ENCODE measurements at regions not wholly inside any gene's neighbourhood (a gene's known extent, or its start where the extent isn't known, plus 50 kb on each side); places are given as distances from the start of the nearest gene placed in this dataset.

- H3K4me3 ChIP-seq, result no peak overlapping the region
- no peaks in the 10 kb centered on the region for H4K20me1 ChIP-seq (ENCODE audit: low read depth)
- no peaks in the 10 kb centered on the region for H3F3A ChIP-seq (ENCODE audit: low read depth)
- Mint-ChIP-seq H3K27me3 (ENCODE audit: insufficient read depth, low read depth) (peaks cover 5% of the 10 kb centered on the region), H3K27ac (peak overlapping the region; percentile 15), H3K9me3 (peaks cover 26% of the 10 kb centered on the region), H3K36me3 (peaks cover 32% of the 10 kb centered on the region), H3K4me1 (peaks cover 6% of the 10 kb centered on the region), H3K4me3 (no peak overlapping the region)
- no peak overlapping the region for H3K27ac ChIP-seq
- no peak overlapping the region for H2AFZ ChIP-seq (replicated peaks)
- H3K9ac ChIP-seq, result no peak overlapping the region
- TF ChIP-seq EZH2 (IDR thresholded peaks at IDR 0.05) (no peak), EZH2phosphoT487 (IDR thresholded peaks at IDR 0.05) (no peak)
- TF ChIP-seq, protein P1, sequence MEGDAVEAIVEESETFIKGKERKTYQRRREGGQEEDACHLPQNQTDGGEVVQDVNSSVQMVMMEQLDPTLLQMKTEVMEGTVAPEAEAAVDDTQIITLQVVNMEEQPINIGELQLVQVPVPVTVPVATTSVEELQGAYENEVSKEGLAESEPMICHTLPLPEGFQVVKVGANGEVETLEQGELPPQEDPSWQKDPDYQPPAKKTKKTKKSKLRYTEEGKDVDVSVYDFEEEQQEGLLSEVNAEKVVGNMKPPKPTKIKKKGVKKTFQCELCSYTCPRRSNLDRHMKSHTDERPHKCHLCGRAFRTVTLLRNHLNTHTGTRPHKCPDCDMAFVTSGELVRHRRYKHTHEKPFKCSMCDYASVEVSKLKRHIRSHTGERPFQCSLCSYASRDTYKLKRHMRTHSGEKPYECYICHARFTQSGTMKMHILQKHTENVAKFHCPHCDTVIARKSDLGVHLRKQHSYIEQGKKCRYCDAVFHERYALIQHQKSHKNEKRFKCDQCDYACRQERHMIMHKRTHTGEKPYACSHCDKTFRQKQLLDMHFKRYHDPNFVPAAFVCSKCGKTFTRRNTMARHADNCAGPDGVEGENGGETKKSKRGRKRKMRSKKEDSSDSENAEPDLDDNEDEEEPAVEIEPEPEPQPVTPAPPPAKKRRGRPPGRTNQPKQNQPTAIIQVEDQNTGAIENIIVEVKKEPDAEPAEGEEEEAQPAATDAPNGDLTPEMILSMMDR (IDR thresholded peaks at IDR 0.05), result no peak
- H3K36me3 ChIP-seq, result no peaks in the 10 kb centered on the region
- H3K4me1 ChIP-seq, result no peaks in the 10 kb centered on the region
- no peak overlapping the region for H3K4me2 ChIP-seq
- H3K9me3 ChIP-seq (ENCODE audit: low read depth), result no peaks in the 10 kb centered on the region
- H3K27me3 ChIP-seq, result no peaks in the 10 kb centered on the region
- no peak for DNase-seq (ENCODE audit: low spot score)
- H3K79me2 ChIP-seq (ENCODE audit: low read depth), result no peaks in the 10 kb centered on the region
Observed at GRCh38 chr11:122343210-122343609, 227.2 kb upstream of the BLID start.

GRCh38 chr11:122342089-122342744 lies 226.2 kb upstream of the BLID start:
- Histone ChIP-seq H3K9me3 (ENCODE audit: low read depth) (no peaks in the 10 kb centered on the region), H3K36me3 (no peaks in the 10 kb centered on the region), H3K4me1 (no peaks in the 10 kb centered on the region), H3K9ac (no peak overlapping the region), H3K79me2 (ENCODE audit: low read depth) (no peaks in the 10 kb centered on the region), H3F3A (ENCODE audit: low read depth) (no peaks in the 10 kb centered on the region), H3K27ac (no peak overlapping the region), H3K4me3 (no peak overlapping the region), H3K4me2 (no peak overlapping the region), H4K20me1 (ENCODE audit: low read depth) (no peaks in the 10 kb centered on the region), H3K27me3 (no peaks in the 10 kb centered on the region), H2AFZ (replicated peaks) (no peak overlapping the region)
- peaks cover 8% of the 10 kb centered on the region for H3K4me1 Mint-ChIP-seq
- no peak overlapping the region for H3K4me3 Mint-ChIP-seq
- peaks cover 24% of the 10 kb centered on the region for H3K9me3 Mint-ChIP-seq
- peaks cover 30% of the 10 kb centered on the region for H3K36me3 Mint-ChIP-seq
- DNase-seq (ENCODE audit: low spot score), result no peak
- H3K27ac Mint-ChIP-seq, result no peak overlapping the region
- H3K27me3 Mint-ChIP-seq (ENCODE audit: insufficient read depth, low read depth), result peaks cover 5% of the 10 kb centered on the region
- no peak for TF ChIP-seq EZH2 (IDR thresholded peaks at IDR 0.05)
- TF ChIP-seq, protein P1 (IDR thresholded peaks at IDR 0.05), result no peak
- no peak for TF ChIP-seq EZH2phosphoT487 (IDR thresholded peaks at IDR 0.05)

- no peak overlapping the region for H3K4me2 ChIP-seq
- peaks cover 5% of the 10 kb centered on the region for H3K27me3 Mint-ChIP-seq (ENCODE audit: insufficient read depth, low read depth)
- no peak overlapping the region for H3K4me3 Mint-ChIP-seq
- no peak overlapping the region for H2AFZ ChIP-seq (replicated peaks)
- no peaks in the 10 kb centered on the region for H3K79me2 ChIP-seq (ENCODE audit: low read depth)
- TF ChIP-seq, protein P1 (IDR thresholded peaks at IDR 0.05), result no peak
- TF ChIP-seq EZH2 (IDR thresholded peaks at IDR 0.05), result no peak
- no peak for TF ChIP-seq EZH2phosphoT487 (IDR thresholded peaks at IDR 0.05)
- H3F3A ChIP-seq (ENCODE audit: low read depth), result no peaks in the 10 kb centered on the region
- peaks cover 24% of the 10 kb centered on the region for H3K9me3 Mint-ChIP-seq
- peaks cover 30% of the 10 kb centered on the region for H3K36me3 Mint-ChIP-seq
- no peak overlapping the region for H3K4me3 ChIP-seq
- no peak overlapping the region for H3K27ac Mint-ChIP-seq
- no peak overlapping the region for H3K27ac ChIP-seq
- DNase-seq (ENCODE audit: low spot score), result no peak
- no peaks in the 10 kb centered on the region for H3K36me3 ChIP-seq
- peaks cover 10% of the 10 kb centered on the region for H3K4me1 Mint-ChIP-seq
- no peak overlapping the region for H3K9ac ChIP-seq
- H3K4me1 ChIP-seq, result no peaks in the 10 kb centered on the region
- no peaks in the 10 kb centered on the region for H3K9me3 ChIP-seq (ENCODE audit: low read depth)
- H3K27me3 ChIP-seq, result no peaks in the 10 kb centered on the region
- H4K20me1 ChIP-seq (ENCODE audit: low read depth), result no peaks in the 10 kb centered on the region
Observed at GRCh38 chr11:122341477-122341876, 225.5 kb upstream of the BLID start.
